H1 (cell line): ENCODE measurements at regions not wholly inside any gene's neighbourhood (a gene's known extent, or its start where the extent isn't known, plus 50 kb on each side); places are given as distances from the start of the nearest gene placed in this dataset.

ENCODE experiments used
- CTCF ChIA-PET: fragments of 300-600 bp; sonication (Branson Sonifier 250); formaldehyde crosslinking; loops from one replicate; lab custom pipeline; 2021; ENCODE audit not compliant: partially characterized antibody; lab: Charles Lee
- POLR2A ChIA-PET: fragments of 300-600 bp; sonication (Branson Sonifier 250); formaldehyde crosslinking; loops from one replicate; lab custom pipeline; 2021; ENCODE audit warnings: inconsistent platforms; ENCODE audit not compliant: partially characterized antibody; lab: Charles Lee
- DNase-seq, 2 experiments: peaks; one replicate each; pipeline versions ENCODE4 v3.0.0 to v3.0.0-alpha.2; 2010 to 2022; ENCODE audit warnings: low spot score in 2 of 2, low read depth in 1 of 2, mixed read lengths in 1 of 2
- FAIRE-seq: peaks from 2 replicates; lab custom pipeline; 2011; peaks lifted over from hg19 to GRCh38; lab: Jason Lieb, UNC
- H2AFZ ChIP-seq: 2 replicates; pipeline ENCODE4 v1.8.1; 2012; ENCODE audit warnings: low read length, inconsistent platforms
- H2AK5ac ChIP-seq: 2 replicates; pipeline ENCODE4 v1.6.1; 2013; ENCODE audit warnings: low read depth, low read length
- H2BK120ac ChIP-seq: replicated peaks from 2 replicates; pipeline ENCODE3; 2013; ENCODE audit warnings: low read depth, low read length, inconsistent platforms
- H2BK12ac ChIP-seq: 2 replicates; pipeline ENCODE4 v1.6.1; 2013; ENCODE audit warnings: low read depth, low read length
- H2BK15ac ChIP-seq: 2 replicates; pipeline ENCODE4 v1.6.1; 2013; ENCODE audit warnings: low read length
- H2BK20ac ChIP-seq: 2 replicates; pipeline ENCODE4 v1.6.1; 2013; ENCODE audit warnings: low read length
- H2BK5ac ChIP-seq: 2 replicates; pipeline ENCODE4 v1.6.1; 2013; ENCODE audit warnings: low read depth, low read length
- H3K14ac ChIP-seq: 2 replicates; pipeline ENCODE4 v1.6.1; 2013; ENCODE audit warnings: inconsistent platforms; ENCODE audit not compliant: insufficient read length
- H3K18ac ChIP-seq: 2 replicates; pipeline ENCODE4 v1.6.1; 2013; ENCODE audit warnings: low read length; ENCODE audit errors: extremely low read depth
- H3K23ac ChIP-seq: 2 replicates; pipeline ENCODE4 v1.6.1; 2013; ENCODE audit warnings: inconsistent platforms; ENCODE audit not compliant: insufficient read length
- H3K23me2 ChIP-seq: 2 replicates; pipeline ENCODE4 v1.6.1; 2013; ENCODE audit warnings: low read depth, low read length
- H3K27ac ChIP-seq: 2 replicates; pipeline ENCODE4 v1.6.1; 2011; ENCODE audit warnings: low read depth, low read length, inconsistent platforms
- H3K27me3 ChIP-seq, 4 experiments: replicated peaks in 1 of 4; 1 replicate in 1 of 4; 2 replicates in 3 of 4; pipeline versions ENCODE4 v1.6.1 to v1.8.1; 2011 to 2013; ENCODE audit warnings: low read length in 3 of 4, mild to moderate bottlenecking in 3 of 4, inconsistent platforms in 2 of 4, mixed read lengths in 2 of 4, moderate library complexity in 1 of 4; ENCODE audit not compliant: control insufficient read depth in 3 of 4, insufficient read depth in 3 of 4; ENCODE audit errors: extremely low read depth in 1 of 4
- H3K36me3 ChIP-seq, 4 experiments: 2 replicates each; pipeline versions ENCODE4 v1.6.1 to v1.8.1; 2011 to 2013; ENCODE audit warnings: mild to moderate bottlenecking in 4 of 4, low read length in 3 of 4, moderate library complexity in 2 of 4, control low read depth in 1 of 4, inconsistent platforms in 1 of 4; ENCODE audit not compliant: insufficient read depth in 4 of 4, control insufficient read depth in 2 of 4
- H3K4ac ChIP-seq: replicated peaks from 2 replicates; pipeline ENCODE3; 2013; ENCODE audit warnings: low read length, low read depth, mixed read lengths, inconsistent platforms; ENCODE audit not compliant: insufficient read length
- H3K4me1 ChIP-seq, 4 experiments: replicated peaks in 1 of 4; 1 replicate in 1 of 4; 2 replicates in 3 of 4; pipeline versions ENCODE4 v1.6.1 to v1.8.1; 2011 to 2013; ENCODE audit warnings: low read length in 3 of 4, inconsistent platforms in 2 of 4, mixed read lengths in 1 of 4; ENCODE audit not compliant: insufficient read depth in 4 of 4, control insufficient read depth in 3 of 4
- H3K4me2 ChIP-seq, 2 experiments: 2 replicates each; pipeline versions ENCODE4 v1.6.1 to v1.8.1; 2011 to 2013; ENCODE audit warnings: low read depth in 2 of 2, low read length in 2 of 2, control low read depth in 1 of 2, inconsistent platforms in 1 of 2, mild to moderate bottlenecking in 1 of 2; ENCODE audit not compliant: insufficient read depth in 1 of 2
- H3K4me3 ChIP-seq, 4 experiments: fragments of 200-600, 300-600 bp in 1 of 4; sonication (generic), shearing (Covaris generic), sonication (Bioruptor Twin) in 1 of 4; 2 replicates each; pipeline versions ENCODE4 v1.5.1 to v1.8.1; 2011 to 2016; ENCODE audit warnings: low read length in 4 of 4, low read depth in 3 of 4, control low read depth in 2 of 4, inconsistent platforms in 2 of 4, mild to moderate bottlenecking in 2 of 4, mixed read lengths in 1 of 4, moderate library complexity in 1 of 4; ENCODE audit not compliant: insufficient read depth in 2 of 4; ENCODE audit errors: extremely low read depth in 1 of 4
- H3K56ac ChIP-seq: replicated peaks from 2 replicates; pipeline ENCODE3; 2013; ENCODE audit warnings: low read depth, mild to moderate bottlenecking, mixed read lengths, low read length, inconsistent platforms; ENCODE audit not compliant: insufficient read length
- H3K79me1 ChIP-seq: 2 replicates; pipeline ENCODE4 v1.6.1; 2013; ENCODE audit warnings: low read depth, low read length, control low read depth
- H3K79me2 ChIP-seq, 2 experiments: 2 replicates each; pipeline versions ENCODE4 v1.6.1 to v1.8.1; 2012 to 2013; ENCODE audit warnings: low read length in 2 of 2, mild to moderate bottlenecking in 2 of 2, inconsistent platforms in 1 of 2; ENCODE audit not compliant: insufficient read depth in 2 of 2, control insufficient read depth in 1 of 2
- H3K9ac ChIP-seq, 4 experiments: replicated peaks in 1 of 4; 1 replicate in 1 of 4; 2 replicates in 3 of 4; pipeline versions ENCODE4 v1.6.1 to v1.8.1; 2011 to 2013; ENCODE audit warnings: low read depth in 3 of 4, low read length in 3 of 4, control low read depth in 2 of 4, mild to moderate bottlenecking in 2 of 4, moderate library complexity in 2 of 4, inconsistent platforms in 1 of 4; ENCODE audit errors: extremely low read depth in 1 of 4
- H3K9me3 ChIP-seq, 2 experiments: 2 replicates each; pipeline versions ENCODE4 v1.6.1 to v1.8.1; 2012 to 2013; ENCODE audit warnings: mild to moderate bottlenecking in 2 of 2, moderate library complexity in 2 of 2, control low read depth in 1 of 2, inconsistent platforms in 1 of 2, low read depth in 1 of 2, low read length in 1 of 2, mixed read lengths in 1 of 2; ENCODE audit not compliant: insufficient read depth in 2 of 2
- H4K20me1 ChIP-seq, 2 experiments: replicated peaks in 1 of 2; 2 replicates each; pipeline versions ENCODE3 to v1.8.1; 2011 to 2013; ENCODE audit warnings: inconsistent platforms in 2 of 2, low read length in 2 of 2, mild to moderate bottlenecking in 1 of 2; ENCODE audit not compliant: insufficient read depth in 2 of 2, control insufficient read depth in 1 of 2
- H4K5ac ChIP-seq: 2 replicates; pipeline ENCODE4 v1.6.1; 2013; ENCODE audit warnings: low read length, low read depth, mixed read lengths, inconsistent platforms; ENCODE audit not compliant: insufficient read length
- H4K8ac ChIP-seq: 2 replicates; pipeline ENCODE4 v1.8.0; 2013; ENCODE audit warnings: mild to moderate bottlenecking, moderate library complexity, low read length, inconsistent platforms; ENCODE audit not compliant: insufficient read depth; ENCODE audit errors: extremely low read depth
- H4K91ac ChIP-seq: replicated peaks from 2 replicates; pipeline ENCODE3; 2013; ENCODE audit warnings: low read length, mixed read lengths, inconsistent platforms; ENCODE audit not compliant: insufficient read length
- ASH2L ChIP-seq: fragments of 200-600, 300-600 bp; sonication (generic); IDR thresholded peaks from one replicate; pipeline ENCODE4 v1.7.1; 2017; ENCODE audit warnings: low read length
- ATF3 ChIP-seq: IDR thresholded peaks from 2 replicates; pipeline ENCODE4 v1.6.1; 2011; ENCODE audit warnings: low read depth, mild to moderate bottlenecking, low read length; ENCODE audit not compliant: insufficient read depth
- CEBPB ChIP-seq: IDR thresholded peaks from 2 replicates; pipeline ENCODE4 v1.6.1; 2012; ENCODE audit warnings: low read depth, low read length
- CHD2 ChIP-seq: IDR thresholded peaks from 2 replicates; pipeline ENCODE4 v1.6.1; 2012; ENCODE audit warnings: low read length, improper control_type of control experiment
- GABPA ChIP-seq: IDR thresholded peaks from 2 replicates; pipeline ENCODE4 v1.6.1; 2011; ENCODE audit warnings: mild to moderate bottlenecking, low read length, moderate library complexity, borderline replicate concordance; ENCODE audit not compliant: insufficient read depth
- HDAC2 ChIP-seq, 2 experiments: fragments of 300-600 bp in 1 of 2; sonication (generic) in 1 of 2; IDR thresholded peaks; 2 replicates each; pipeline ENCODE4 v1.6.1; 2011 to 2012; ENCODE audit warnings: low read depth in 2 of 2, low read length in 2 of 2, mild to moderate bottlenecking in 2 of 2, moderate library complexity in 2 of 2, borderline replicate concordance in 1 of 2, inconsistent platforms in 1 of 2
- JUN ChIP-seq: IDR thresholded peaks from 2 replicates; pipeline ENCODE4 v1.6.1; 2011; ENCODE audit warnings: low read depth, mild to moderate bottlenecking, improper control_type of control experiment, low read length
- PHF8 ChIP-seq: fragments of 200-600 bp; sonication (generic); conservative IDR thresholded peaks from 2 replicates; pipeline ENCODE4 v1.7.1; 2012; ENCODE audit warnings: low read depth, mild to moderate bottlenecking, inconsistent platforms, low read length, moderate library complexity
- SAP30 ChIP-seq: fragments of 300-600 bp; sonication (generic); IDR thresholded peaks from 2 replicates; pipeline ENCODE4 v1.7.1; 2012; ENCODE audit warnings: low read length, moderate library complexity, mild to moderate bottlenecking, inconsistent platforms; ENCODE audit not compliant: insufficient read depth, insufficient replicate concordance
- SIX5 ChIP-seq: IDR thresholded peaks from 2 replicates; pipeline ENCODE4 v1.6.1; 2011; ENCODE audit warnings: mild to moderate bottlenecking, low read depth, low read length
- SP4 ChIP-seq: IDR thresholded peaks from 2 replicates; pipeline ENCODE4 v1.6.1; 2012; ENCODE audit warnings: low read length, inconsistent platforms
- SRF ChIP-seq: IDR thresholded peaks from 2 replicates; pipeline ENCODE4 v1.6.1; 2011; ENCODE audit warnings: mild to moderate bottlenecking, low read depth, low read length, moderate library complexity
- YY1 ChIP-seq: IDR thresholded peaks from 2 replicates; pipeline ENCODE4 v1.6.1; 2011; ENCODE audit warnings: low read depth, mild to moderate bottlenecking, low read length
- WGBS, 2 experiments: shearing (Covaris generic) in 1 of 2; methylation state at CpG; one replicate each; pipeline versions ENCODE4 v1.1.6 to v1.1.7; 2013 to 2015; ENCODE audit warnings: low lambda C conversion rate in 2 of 2, mixed read lengths in 2 of 2, inconsistent platforms in 1 of 2, low coverage in 1 of 2, missing lambda C conversion rate in 1 of 2; ENCODE audit not compliant: insufficient replicate concordance in 2 of 2, insufficient coverage in 1 of 2, insufficient read length in 1 of 2; ENCODE audit errors: extremely low coverage in 1 of 2, missing lambda C conversion rate in 1 of 2; 5-methylcytosine and 5-hydroxymethylcytosine counted together

- Histone ChIP-seq H3K23ac (no peak overlapping the region), H2AFZ (no peak overlapping the region), H3K27ac (no peak overlapping the region), H4K20me1 (no peaks in the 10 kb centered on the region), H2BK20ac (no peak overlapping the region), H4K91ac (no peak overlapping the region), H4K8ac (no peak overlapping the region), H2BK15ac (no peak overlapping the region), H3K9ac (no peak overlapping the region), H4K5ac (no peak overlapping the region), H3K36me3 (no peaks in the 10 kb centered on the region), H3K27me3 (no peaks in the 10 kb centered on the region), H3K79me2 (no peaks in the 10 kb centered on the region), H3K79me1 (no peaks in the 10 kb centered on the region), H3K4ac (no peak overlapping the region), H3K4me2 (no peak overlapping the region), H3K9me3 (no peaks in the 10 kb centered on the region), H2BK120ac (no peak overlapping the region), H3K4me3 (no peak overlapping the region), H3K4me1 (0 out of 7 replicates have a peak, but pooled peaks cover 0 to 2% (median 0%) of the 10 kb centered on the region in 4 experiments), H2BK5ac (no peak overlapping the region), H2AK5ac (no peak overlapping the region), H3K18ac (no peak overlapping the region), H3K23me2 (no peaks in the 10 kb centered on the region), H3K14ac (no peak overlapping the region), H2BK12ac (no peak overlapping the region), H3K56ac (no peak overlapping the region)
- no peak for FAIRE-seq
- CTCF ChIA-PET: interaction anchor here (1.1 kb wide), 1 partner anchor 60 kb away, joined by 3 read pairs; no protein-coding TSS in a partner anchor
- POLR2A ChIA-PET: no interaction called here
- 73% methylated on average over 2 of the region's 2 CpGs; no CpG with 5 or more reads in 1 of the 2 experiments for WGBS, 2 experiments
- no peak for DNase-seq
- no peak for TF ChIP-seq JUN
- no peak for TF ChIP-seq ASH2L
- no peak for TF ChIP-seq PHF8
- TF ChIP-seq GABPA: no peak
- TF ChIP-seq ATF3: no peak
- no peak for TF ChIP-seq CEBPB
- TF ChIP-seq YY1: no peak
- TF ChIP-seq HDAC2 (IDR thresholded peaks at IDR 0.05; ENCODE audit: borderline replicate concordance in 1 of 2, low read depth in 2 of 2, low read length in 2 of 2): no peak
- no peak for TF ChIP-seq CHD2
- no peak for TF ChIP-seq SP4
- TF ChIP-seq SRF: no peak
- no peak for TF ChIP-seq SIX5
- TF ChIP-seq SAP30: no peak
These were observed 132.7 kb upstream of the CTAGE1 start for GRCh38 chr18:22550366-22550765.
